Inflammatory macrophage (primary cell): ENCODE measurements at regions not wholly inside any gene's neighbourhood (a gene's known extent, or its start where the extent isn't known, plus 50 kb on each side); places are given as distances from the start of the nearest gene placed in this dataset.

Experiments
- DNase-seq, 2 donors: peaks; one replicate each; pipeline ENCODE4 v3.0.0-alpha.2; 2020 to 2022

DNA sequence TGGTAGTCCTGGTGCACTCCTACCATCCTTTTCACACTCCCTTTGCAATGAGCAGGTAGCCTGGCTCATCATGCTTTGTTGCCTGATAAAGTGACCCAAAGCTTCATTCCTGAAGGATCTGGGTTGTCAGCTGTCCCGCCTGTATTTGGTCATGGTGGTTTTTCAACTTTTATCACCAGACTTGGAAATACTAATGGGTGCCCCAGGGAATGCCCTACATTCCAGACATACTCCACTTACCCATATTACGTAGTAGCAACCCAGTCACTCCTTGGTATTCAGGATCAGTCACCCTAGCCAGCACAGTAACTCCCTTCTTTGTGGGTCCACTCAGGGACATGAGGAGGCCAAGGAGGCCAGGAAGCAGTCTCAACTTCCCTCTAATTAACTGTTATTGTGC lies 199.2 kb downstream of the MAFB start:
- no peak for DNase-seq

GRCh38 chr20:40488401-40488800 lies 200.6 kb downstream of the MAFB start:
- no peak for DNase-seq

DNA sequence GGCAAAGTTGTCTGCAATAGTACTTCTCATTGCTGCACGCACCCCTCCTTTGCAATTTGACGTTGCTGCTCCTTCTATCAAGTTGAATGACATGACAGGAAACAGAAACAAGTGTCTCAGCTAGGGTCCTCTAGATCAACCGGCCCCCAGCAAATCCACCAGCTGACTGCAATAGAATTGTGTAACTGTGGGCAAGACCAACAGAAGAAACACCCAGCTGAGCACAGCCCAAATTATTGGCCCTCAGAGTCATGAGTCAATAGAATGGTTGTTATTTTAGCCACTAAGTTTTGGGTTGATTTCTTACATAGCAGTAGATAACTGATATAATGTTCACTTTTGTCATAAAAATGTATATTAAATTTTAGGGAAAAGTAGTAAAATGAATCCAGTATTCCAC lies 202.7 kb downstream of the MAFB start:
- DNase-seq = no peak

DNA sequence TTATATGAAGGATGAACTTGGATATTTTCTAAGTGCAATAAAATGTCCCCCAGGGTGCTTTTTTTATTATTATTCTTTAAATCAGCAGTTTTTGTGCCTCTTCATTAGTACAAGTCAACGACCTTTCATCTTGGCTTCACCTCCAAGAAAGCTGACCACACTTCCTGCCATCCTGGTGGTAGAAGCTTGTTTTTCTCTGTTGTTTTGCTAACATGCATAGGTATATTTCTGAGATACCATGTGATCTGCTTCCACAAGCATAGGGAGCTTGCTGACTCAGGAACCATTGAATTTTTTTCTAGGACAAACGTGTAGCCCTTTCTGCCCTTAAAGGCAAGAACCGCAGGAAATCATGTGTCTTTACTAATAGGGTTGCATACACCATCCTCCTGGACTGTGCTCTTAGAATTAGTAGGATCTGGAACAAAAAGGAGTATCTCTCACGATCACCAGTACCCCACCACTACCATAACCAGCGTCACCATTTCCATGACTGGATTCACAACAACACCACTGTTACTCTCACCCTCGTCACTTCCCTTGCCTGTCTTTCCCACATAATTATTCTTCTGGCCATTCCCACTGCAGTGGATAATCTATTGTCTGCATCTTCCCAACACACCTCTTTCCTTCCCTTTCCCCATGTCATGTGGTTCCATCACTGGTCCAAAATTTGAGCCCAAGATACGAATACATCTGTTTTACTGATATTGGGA lies 207.1 kb downstream of the MAFB start:
- DNase-seq = no peak

DNA sequence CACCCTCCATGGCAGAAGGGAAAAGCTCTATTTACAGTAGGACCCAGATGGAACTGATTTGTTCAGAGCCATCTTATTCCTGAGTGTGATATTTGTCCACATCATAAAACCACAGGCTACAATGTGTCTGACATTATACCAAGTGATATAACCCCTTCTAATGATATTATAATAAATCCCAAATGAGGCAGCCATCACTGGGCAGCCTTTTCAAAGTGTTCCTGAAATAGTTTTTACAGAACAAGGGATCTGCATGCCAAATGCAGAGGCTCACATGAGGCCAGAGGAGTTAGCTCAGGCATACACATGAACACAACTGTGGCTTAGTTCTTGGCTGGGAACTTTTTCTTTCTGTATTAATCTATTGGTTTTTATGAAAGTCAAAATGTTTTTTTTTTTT lies 207.7 kb downstream of the MAFB start:
- DNase-seq = no peak

DNA sequence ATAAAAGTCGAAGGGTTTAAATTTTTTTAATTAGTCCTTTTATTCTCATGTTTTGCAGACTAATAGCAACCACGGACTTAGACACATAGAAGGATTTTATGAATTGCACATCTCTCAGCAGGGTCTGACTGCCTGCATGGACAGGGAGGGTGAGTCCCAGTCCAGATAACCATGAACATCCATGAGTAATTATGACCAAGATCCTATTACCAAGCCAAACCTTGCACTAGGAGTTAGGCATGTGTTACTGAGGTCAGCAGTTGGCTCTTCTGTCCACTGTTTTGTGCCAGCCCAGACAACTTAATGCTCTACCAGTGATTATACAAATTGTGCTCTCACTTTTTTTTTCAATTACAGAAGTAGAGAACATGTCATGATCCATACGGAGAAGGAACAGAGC lies 211.2 kb downstream of the MAFB start:
- no peak for DNase-seq

DNA sequence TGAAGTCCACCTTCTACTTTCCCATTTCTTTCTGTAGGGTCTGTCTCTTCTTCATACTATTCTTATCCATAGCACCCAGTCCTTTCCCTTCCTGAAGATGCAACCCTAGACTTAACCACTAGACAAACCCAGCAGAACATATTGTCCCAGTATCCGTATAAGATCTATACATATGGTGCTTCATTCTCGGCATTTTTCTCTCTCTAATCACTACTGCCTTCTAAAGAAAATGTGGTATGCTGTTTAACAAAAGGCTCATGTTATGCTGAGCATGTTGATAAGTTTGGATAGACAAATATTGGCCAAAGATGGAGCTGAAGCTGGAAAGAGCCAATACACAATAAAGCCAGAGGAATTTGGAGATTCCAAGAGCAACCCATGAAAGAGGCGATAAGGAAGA lies 212.6 kb downstream of the MAFB start:
- no peak for DNase-seq

- DNase-seq = no peak
Measured at GRCh38 chr20:40472905-40473304, 216.1 kb downstream of the MAFB start.

- peak; percentile 43 to 50 for DNase-seq
Measured at GRCh38 chr20:40471261-40471629, 217.8 kb downstream of the MAFB start.

DNA sequence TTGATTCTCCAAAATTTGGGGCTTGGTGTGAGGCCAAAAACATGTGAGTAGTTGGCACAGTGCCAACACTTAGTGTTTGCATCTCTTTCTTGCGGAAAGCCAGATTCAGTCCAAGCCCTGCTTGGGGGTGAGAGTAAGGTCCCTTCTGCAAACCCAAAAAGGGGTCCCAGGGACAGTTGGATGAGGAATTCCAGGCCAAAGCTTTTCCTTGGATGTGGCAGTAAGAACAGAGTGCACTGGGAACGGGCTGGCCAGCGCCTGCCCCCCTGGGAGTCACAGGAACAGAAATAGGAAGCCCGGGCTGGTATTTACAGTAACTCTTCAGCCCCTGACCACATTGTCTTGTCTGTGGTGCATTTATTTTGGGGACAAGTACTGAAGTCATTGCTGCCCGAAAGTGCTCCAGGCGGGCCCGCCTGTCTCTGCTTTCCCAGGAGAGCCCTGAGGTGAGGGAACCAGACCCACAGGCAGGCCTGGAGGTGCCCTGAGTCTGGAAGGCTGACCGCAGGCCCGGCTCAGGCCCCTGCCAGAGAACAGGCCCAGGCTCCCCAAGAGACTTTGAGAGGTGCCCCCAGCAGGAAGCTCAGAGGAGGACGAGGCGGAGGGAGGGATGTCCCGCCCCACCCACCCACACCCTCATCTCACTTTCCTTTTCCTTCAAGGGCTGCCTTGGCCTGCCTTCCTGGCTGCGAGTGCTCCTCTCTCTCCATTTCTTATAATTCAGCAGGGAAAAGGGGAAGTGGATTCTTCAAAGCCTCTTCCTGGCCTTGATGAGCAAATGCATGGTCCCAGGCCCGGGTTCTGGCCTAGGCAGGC lies 218.4 kb downstream of the MAFB start:
- DNase-seq = peak; percentile 17 to 26

DNA sequence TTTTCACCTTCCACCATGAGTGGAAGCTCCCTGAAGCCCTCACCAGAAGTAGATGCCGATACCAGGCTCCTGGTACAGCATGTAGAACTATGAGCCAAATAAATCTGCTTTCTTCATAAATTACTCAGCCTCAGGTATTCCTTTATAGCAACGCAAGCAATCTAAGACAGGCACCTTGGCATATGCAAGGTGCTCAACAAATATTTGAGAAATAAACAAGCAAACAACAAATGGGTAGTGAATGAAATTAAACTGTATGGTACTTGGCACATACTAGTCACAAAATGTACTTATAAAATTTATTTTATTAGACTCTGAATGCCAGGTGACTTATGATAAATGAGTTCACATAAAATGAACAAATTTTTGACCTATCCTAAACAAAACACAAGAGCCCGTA lies 220.3 kb downstream of the MAFB start:
- no peak for DNase-seq

GRCh38 chr20:40467703-40468411 lies 221.2 kb downstream of the MAFB start:
- DNase-seq = no peak

DNA sequence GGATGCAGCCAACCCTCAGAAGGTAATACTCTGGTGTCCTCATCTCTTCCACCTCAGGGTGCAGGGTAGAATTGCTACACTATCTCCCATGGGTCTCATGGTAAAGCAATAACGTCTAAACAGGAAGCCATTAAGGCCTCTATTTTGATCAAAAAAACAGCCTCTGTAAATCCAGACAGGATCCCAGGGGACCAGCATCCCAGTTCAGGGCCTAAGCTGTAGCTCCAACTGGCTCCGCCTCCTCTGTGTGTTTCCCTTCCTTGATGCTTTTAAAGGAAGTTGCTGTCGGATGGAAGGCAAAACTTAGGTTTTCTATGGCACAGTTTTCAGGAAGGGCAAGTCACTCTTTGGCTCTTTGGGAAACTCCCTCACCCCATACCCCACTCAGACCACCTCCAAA lies 222.0 kb downstream of the MAFB start:
- DNase-seq = peak; percentile 20 to 21

GRCh38 chr20:40464731-40465208 lies 224.3 kb downstream of the MAFB start:
- peak; percentile 56 to 93 for DNase-seq

- no peak for DNase-seq
Measured at GRCh38 chr20:40463171-40463570, 225.9 kb downstream of the MAFB start.

DNA sequence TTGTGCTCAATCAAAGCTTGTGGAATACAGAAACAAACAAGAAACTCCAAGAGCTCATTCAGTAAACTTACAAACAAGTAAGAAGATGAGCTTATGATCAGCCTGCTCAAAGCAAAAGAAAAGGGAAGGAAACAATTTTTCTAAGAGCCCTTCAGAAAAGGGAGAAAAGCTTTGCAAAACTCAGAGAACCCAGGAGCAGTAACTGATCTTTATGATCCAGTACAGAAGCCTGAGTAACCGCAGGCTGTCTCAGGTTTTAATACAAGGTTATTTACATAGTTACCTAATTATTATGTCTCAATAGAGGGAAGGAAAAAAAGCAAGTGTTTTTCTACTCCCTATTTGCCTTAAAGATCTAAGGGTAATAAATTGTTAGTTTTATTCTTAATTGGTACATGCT lies 226.5 kb downstream of the MAFB start:
- DNase-seq = peak; percentile 21 to 50

DNA sequence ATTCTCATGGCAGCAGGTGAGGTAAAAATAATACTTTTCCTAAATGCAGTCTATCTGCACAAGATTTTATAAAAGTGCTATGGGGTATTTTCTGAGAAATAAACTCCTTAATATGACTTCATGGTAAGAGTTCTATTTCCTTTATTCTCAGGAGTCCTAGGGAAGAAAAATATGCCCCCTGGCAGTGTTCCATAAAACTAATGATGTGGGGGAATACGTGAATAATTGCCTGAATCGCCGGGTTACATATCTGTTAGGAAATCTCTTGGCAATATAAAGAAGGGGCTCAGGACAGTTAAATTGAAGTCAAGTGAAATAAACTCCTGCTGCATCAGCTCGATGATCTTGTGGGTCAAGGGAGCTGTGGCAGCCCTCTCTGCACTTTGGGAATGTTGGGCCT lies 229.7 kb downstream of the MAFB start:
- no peak for DNase-seq

DNA sequence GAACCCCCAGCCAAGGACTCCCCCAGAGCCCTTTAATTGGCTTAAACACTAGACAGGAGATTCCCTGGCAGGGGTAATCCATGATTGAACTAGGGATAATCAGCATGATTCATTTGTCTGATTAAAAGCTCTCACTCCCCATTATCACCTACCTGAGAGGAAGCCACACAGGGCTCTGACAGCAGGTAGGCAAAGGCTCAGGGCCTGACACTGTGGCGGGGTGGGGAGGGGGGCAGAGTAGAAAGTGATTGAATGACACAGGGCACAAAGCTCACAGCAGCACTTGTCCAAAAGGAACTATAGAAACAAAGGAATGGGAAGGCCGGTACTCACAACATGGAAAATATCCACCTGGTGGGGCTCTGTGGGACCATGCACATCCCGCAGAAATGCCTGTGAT lies 231.6 kb downstream of the MAFB start:
- DNase-seq = no peak

DNA sequence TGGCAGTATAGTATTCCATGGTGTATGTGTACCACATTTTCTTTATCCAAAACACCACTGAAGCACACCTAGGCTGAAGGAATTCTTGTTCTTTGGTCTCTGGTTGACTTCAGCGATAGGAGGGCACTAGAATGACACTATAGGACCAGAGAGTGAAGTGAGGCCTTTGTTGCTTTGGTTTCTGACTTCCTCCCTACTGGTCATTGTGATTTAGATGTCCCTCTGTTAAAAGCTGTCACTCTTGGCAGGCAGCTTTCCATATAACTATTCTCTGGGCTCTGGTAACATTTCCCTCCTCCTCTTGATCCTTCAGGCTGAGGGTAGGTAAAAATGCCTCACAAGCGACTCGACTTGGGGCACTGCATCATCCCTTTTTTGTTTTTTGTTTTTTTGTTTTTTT lies 236.3 kb downstream of the MAFB start:
- no peak for DNase-seq

GRCh38 chr20:40451552-40451951 lies 237.5 kb downstream of the MAFB start:
- DNase-seq = no peak

GRCh38 chr20:40449974-40450616 lies 238.9 kb downstream of the MAFB start:
- DNase-seq = no peak

DNA sequence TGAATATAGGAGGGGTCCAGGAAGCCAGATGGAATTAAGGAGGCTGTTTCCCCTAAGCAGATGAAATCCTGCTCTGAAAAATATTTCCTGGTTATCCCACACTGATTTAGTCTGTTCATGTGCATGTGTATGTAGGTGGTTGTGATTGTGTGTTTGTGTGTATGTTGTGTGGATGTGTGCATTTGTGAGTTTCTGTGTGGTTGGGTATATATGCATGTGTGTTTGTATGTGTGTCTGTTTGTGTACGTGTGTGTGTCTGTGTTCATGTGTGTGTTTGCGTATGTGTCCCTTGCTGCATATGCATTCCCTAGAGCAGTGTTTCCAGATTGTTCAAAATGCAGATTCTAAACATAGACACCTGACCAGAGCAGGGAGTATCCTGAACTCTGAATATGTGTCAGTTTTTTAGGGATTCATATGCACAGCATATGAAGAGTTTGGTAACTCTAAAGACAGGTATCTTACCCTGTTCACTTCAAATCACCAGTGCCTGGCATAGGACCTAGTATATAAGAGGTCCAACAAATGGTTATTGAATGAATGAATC lies 239.8 kb downstream of the MAFB start:
- DNase-seq = no peak

GRCh38 chr20:40446888-40447287 lies 242.1 kb downstream of the MAFB start:
- no peak for DNase-seq
